AG20443 (cell line): ENCODE measurements at regions not wholly inside any gene's neighbourhood (a gene's known extent, or its start where the extent isn't known, plus 50 kb on each side); places are given as distances from the start of the nearest gene placed in this dataset.

Experiments
- DNase-seq: peaks from one replicate; pipeline ENCODE4 v3.0.0; 2012; ENCODE audit warnings: low spot score, mixed read lengths

DNA sequence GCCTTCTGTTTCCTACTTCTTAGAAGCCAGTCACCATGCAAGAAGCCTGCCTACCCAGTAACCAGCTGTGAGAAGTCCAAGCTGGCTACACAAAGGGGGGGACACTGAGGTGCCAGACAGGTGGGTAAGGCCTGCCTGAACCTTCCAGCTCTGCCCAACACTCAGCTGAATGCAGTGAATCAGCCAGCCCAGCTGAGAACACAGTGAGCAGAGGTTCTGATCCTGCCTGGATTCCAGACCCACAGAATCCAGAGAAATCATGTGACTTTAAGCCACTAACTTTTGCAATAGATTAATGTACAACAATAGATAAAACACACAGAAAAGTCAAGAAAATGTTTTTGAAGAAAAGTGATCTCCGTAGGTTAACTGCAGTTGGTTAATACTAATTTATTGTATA is 151.7 kb downstream of the EFNB2 start:
- no peak for DNase-seq

DNA sequence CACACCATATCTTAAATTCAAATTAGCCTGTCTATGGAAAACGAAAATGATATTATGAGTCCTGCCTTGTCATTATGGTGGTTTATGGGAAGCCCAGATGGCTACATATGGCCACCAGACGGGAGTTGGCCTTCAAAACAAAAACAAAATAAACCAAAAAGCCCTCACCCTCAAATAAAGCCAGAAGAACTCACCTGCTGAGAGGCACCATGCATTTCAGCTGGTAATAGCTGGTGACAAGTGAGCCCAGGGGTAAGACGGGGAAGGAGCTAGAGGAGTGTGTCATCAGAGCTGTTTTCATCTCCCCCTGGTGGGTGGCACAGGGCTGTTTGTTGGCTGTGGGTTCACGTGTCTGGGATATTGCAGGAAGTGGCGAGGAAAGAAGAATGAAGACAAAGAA is 152.9 kb downstream of the EFNB2 start:
- DNase-seq: no peak

DNA sequence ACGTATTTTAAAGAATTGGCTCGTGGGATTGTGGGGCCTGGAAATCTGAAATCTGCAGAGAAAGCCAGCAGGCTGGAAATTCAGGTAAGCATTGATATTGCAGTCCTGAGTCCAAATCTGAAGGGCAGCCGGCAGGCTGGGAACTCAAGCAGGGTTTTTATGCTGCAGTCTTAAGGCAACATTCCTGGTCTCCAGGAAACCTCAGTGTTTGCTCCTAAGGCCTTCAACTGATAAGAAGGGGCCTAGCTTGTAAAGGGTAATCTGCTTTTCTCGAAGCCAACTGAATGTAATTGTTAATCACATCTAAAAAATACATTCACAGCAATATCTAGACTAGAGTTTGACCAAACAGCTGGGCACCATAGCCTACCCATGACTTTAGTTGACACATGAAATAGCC is 154.4 kb downstream of the EFNB2 start:
- no peak for DNase-seq

DNA sequence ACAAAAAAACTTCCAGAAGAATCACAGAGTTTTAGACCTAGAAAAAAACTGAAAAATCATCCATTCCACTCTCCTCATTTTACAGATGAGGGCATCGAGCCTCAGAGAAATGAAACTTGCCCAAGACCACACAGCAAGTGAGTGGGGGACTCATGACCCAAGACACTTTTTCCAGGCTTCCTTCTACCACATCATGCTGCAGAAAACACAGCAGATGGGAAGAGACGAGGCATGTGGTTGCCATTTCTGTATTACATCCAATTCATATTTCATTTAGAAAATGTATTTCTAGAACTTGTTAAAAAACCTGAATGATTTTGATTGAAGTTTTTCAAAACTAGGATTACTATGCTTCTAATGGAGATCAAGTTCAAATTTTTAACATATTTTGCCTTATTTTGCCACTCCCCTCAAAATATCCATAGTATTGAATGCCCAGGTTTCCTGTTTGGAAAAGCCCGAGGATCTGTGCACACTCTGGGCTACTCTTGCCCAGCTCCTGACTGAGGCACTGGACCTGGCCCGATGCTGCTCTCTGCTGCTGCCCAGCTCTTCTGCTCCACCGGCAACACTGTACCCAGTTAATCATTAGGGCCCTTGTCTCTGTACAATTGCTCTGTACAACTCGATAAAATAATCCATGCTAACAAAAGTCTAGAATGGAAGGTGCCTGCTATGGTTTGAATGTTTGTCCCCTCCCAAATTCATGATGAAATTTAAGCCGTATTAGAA is 157.4 kb downstream of the EFNB2 start:
- DNase-seq: no peak

DNA sequence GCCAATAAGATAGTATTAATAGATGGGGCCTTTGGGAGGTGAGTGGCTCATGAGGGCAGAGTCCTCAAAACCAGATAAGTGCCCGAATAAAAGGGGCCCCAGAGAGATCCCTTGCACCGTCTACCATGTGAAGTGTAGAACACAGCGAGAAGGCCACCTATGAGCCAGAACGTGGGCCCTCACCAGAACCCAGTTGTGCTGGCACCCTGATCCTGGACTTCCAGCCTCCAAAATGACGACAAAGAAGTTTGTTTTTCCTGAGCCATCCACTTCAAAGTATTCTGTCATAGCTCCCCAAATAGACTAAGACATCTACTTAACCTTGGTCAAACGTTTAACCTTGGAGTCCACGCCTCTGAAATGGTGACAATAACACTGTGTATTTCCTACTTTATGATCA is 158.1 kb downstream of the EFNB2 start:
- no peak for DNase-seq

DNA sequence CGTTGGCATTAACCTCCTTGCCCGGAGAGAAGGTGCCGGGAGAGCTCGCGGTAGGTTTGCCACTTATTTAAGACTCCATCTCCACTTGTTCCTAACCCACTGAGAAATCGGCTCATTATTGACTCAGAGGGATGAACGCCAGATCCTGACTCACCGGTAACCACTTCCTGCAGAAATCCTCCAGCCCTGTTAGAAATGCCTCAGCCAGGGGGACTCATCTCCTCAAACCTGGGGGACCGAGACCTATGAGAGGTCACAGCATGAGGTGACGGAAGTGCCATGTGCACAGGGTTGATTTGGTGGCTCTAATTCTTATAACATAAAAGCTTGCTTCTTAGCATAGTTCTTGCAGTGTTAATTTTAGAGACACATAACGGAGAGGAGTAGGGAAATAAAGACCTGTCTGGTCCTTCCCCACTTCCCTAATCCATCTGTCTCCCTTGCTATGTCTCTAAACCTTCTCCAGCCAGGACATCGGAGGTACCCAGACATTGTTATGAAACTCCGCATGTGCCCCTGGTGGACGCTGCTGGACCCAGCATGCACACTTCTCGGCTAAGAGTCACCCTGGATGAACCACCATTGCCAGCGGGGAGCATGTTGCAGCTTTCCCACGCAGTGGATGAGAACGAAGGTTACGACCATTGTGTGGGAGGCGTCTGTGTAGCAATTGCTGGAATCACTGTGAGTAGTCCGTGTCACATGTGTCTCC is 158.9 kb downstream of the EFNB2 start:
- DNase-seq: peak; percentile 76

DNA sequence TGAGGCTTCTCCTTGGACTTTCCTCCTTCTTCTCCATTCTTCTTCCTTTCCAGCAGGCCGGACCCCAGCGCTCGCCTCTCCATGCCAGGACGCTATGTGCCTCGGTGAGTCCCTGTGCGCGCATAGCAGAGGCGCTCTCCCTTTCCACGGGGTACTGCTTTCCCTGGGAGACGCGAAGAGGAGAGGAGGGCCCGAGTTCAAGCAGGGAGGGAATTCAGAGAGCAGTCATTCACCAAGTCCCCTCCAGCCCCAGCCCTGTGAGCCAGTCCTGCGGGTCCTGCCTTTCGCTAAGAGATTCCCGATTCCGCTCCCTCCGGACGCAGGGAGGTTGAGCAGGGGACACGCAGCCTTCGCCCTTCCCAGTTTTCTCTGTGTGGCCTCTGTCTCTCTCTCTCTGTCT is 160.4 kb downstream of the EFNB2 start:
- DNase-seq: no peak

DNA sequence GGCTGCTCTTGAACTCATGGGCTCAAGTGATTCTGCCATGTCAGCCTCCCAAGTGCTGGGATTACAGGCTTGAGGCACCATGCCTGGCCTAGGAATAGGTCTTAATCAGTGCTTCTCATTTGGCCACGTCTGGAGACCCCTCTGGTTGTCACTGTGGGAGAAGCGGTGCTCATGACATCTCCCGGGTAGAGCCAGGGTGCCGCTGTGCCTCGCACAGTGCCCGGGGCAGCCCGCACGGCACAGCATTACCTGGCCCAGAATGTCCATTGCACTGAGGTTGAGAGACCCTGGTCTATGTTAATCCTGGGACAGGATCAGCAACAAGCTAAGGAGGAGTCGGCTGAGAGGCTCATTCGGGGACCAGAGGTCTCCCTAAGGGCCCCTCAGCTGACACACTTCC is 160.8 kb downstream of the EFNB2 start:
- no peak for DNase-seq

DNA sequence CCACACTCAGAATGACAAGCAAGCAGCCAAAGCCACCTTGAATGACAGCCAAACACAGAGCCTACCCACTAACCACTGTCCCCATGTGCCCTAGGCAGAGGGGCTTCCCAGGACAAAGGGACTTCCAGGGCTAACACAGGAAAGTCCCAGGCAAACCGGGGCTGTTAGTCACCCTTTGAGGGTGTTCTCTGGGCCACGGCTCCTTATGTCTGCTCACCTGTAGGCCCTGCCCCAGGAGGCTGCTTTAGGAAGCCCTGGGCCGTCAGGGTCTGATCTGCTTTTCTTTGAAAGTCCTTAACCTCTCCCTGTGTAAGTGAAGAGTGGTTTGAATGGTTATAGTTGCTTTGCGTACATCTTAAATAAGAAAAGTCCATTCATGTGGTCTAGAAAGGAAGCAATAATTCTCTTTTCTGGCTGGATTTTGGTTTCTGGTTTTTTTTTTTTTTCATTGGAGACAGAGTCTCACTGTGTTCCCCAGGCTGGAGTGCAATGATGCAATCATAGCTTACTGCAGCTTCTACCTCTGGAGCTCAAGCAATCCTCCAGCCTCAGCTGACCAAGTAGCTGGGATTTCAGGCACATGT is 161.4 kb downstream of the EFNB2 start:
- no peak for DNase-seq

DNA sequence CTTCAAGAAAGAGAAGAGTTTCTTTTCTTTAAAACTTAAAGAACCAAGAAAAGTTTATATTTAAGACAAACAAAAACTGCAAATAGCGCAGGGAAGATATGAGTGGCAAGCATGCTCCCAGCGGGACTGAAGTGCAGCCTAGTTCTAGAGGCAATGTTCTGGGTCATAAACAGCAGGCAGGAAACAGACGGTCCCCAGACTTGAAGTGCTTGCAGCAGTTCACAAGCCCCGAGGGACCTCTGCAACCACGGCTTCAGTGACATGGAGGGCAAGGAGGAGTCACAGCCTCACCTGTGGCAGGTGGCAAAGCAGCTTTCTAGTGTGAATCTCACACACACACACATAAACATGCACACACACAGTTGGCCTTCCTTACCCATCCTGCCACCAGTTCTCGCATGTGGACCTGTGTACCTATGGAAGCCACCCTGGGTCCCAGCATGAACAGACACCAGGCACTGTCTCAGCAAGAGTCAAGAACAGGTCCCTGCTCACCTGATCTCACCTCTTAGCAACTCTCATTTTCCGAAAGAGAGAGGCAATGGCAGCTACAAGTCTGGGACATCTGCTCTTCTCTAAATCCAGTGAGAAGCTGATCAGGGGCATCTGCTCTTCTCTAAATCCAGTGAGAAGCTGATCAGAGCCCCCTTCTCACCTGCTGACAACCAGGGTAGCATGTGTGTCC is 162.0 kb downstream of the EFNB2 start:
- no peak for DNase-seq

DNA sequence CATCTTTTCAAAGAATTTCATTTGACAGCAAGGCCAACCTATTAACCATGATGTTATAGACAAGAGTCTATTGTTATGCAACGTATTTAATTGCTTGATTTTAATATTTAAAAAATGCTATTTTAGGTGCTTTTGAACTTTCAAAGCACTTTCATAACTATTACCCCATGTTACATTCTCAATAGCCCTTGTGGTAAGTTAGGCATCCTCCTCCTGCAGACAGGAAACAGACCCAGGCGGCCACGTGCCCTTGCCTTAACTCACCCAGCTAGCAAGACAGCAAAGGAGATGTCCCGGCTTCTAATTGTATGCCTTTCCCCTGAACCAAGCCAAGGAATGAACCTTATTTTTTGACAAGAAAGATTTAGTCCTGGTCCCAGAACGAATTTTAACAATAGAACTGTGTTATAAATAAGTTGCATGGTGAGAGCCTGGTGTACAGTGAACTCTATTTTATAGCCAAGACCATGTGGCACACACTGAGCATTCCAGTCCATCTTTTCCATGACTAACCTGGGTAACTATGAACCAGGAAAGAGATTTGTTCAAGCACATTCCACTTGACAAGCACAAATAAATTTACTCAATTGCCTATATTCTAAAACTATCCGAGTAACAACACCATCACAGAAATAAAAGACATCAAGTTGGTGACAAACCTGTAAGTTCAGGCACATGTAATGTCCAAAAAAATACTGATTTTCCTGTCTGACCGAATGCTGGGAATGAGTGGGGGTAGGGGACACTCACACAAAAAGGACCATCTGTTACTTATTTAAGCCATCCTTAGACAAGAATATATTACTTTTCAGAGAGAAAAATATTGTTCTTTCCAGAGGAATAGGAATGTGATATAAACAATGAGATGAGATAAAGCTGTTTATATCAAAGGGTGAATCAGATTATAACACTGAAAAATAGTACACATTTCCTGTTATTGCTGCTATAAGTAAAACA is 163.0 kb downstream of the EFNB2 start:
- DNase-seq: no peak

DNA sequence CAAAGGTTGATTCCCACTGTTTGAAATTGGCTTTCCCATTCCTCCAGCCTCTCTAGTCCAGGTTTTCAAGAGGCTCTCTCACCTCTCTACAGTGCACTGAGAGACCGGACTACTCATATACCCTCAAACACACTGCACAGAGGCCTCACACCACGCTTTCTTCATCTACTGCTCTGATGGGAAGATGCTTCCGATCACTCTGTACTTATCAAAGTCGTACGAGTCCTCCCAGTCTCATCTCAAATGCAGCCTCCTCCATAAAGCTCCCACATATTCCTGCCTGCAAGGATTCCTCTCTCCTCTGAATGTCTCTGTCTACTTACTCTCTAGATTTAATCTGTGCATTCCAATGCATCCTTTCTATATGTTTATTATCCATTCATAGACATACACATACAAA is 164.4 kb downstream of the EFNB2 start:
- DNase-seq: no peak

DNA sequence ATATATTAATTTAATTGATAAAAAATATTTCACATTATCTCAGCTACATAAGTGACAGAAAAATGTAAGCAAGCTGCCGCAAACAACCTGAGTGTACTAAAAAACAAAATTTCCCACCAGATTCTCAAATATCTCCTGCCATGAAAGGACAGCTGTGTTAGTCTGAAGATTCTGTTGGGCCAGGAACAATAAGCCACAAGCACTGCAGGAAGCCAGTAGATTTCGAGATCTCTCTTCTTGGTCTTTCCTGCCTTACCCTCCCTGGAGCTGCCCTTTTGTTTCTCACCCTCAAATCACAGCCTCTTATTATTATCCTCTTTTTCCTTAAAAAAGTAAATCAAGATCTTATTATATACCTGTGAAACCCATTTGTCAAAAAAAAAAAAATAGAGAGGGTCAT is 165.6 kb downstream of the EFNB2 start:
- no peak for DNase-seq

DNA sequence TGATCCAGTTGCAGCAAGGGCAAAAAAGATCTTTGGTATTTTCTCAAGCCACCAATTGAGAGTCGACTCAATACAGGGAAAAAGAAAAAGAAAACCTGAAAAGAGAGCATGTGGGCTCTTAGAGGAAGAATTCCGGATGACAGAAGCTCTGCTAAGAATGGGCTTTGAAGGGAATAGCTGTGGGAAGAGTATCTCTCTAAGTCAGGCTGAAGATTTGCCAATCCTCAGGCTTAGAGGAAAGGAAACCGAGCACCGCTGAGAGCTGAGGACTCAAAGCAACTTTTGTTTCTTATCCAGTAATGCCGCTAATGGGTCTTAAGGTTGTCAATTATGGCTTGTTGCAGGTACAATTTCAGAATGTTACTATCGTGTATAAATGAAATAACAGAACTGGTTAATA is 166.4 kb downstream of the EFNB2 start:
- DNase-seq: no peak

DNA sequence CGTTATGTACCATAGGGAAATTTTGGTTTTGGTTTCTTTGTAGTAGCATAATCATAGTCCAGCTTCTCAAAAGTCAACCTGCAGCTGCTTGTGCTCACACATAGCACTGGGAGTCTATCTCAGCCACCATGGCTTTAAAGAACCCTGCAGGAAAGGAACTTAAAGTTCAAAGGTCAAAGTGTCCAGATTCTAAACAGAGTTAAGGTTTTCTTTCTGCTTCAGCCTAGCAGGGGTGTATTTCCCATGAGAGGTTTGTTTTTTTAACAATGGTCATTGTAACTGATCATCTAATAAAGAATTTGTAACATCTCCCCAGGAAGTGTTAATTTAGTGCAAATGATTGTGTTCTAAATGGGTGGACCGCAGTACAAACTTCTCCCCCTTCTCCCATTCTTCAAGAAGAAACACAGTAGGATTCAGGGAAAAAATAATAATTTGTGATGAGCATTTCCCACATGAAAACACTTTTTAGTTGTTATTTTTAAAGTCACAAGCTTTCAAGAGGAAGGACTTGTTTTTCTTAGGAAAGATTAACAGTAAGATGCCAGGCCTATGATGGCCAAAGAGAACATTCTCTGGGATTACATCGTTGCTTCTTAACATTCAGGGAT is 168.0 kb downstream of the EFNB2 start:
- no peak for DNase-seq

DNA sequence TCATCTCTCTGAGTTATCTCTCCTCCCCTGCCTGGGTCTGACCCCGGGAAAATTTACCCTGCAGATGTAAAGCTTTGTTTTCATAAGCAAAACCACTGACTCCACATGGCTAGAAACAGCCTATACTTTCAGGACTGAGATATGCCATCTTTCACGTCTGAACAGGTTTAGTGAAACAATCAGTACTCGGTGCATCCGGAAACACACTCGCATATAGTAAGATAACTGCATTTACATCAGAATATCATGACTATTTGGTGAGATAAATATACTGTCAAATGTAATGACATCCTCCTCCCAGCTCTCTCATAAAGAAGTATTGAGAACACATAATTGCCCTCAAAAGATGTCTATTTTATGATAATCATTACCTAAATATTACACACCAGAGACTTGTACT is 172.8 kb downstream of the EFNB2 start:
- DNase-seq: no peak

DNA sequence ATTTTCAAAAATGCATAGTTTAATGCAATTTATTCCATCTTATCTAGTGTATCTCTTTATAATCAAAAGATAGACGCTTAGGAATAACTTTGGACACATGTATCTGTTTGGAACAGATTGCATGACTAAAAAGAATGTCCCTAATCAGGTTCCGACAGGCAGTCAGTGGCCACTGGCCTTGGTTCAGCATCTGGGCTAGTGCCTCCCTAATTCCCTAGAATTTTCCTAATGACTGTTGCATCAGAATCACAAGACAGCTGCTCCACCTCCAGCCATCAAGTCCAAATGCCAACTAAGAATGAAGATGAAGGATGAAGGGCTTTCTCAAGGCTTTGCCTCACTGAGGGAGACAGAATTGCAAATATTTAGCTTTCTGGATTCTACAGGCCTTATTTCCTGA is 173.8 kb downstream of the EFNB2 start:
- DNase-seq: peak; percentile 28

DNA sequence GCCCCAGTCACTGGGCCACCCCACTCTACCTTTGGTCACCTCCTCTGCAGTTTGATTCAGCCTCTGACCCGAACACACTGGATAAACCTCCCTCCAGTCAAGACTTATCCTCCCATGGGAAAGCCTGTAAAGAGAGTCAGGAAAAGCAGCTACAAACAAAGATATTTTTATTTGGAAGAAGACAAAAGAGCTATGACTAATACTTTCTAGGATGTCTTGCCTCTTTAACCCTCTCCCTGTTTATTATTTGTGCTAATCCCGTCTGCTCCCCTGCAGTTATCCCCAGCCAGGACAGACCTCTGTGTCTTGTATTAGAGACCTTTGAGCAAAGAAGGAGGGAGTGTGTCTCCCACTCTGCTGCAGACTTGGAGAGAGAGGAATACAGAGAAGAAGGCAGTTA is 178.3 kb downstream of the EFNB2 start:
- peak; percentile 45 for DNase-seq

DNA sequence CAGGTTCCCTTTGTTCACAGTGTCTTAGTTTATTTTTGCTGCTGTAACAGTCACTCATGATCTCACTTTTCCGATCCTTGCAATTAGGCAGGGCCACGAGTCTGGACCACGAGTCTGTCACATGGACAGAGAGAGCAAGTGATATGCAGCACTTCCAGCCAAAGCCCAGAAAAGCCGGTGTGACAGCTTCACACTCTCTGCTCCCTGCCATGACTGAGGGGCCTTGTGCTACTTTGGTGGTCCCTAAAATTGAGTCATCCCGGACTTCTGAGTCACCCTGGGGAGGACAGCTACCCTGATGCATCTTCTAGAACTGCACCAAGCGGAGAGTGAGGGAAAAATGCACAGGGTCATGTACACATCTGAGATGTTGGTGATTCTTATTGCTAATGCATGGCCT is 179.6 kb downstream of the EFNB2 start:
- no peak for DNase-seq

DNA sequence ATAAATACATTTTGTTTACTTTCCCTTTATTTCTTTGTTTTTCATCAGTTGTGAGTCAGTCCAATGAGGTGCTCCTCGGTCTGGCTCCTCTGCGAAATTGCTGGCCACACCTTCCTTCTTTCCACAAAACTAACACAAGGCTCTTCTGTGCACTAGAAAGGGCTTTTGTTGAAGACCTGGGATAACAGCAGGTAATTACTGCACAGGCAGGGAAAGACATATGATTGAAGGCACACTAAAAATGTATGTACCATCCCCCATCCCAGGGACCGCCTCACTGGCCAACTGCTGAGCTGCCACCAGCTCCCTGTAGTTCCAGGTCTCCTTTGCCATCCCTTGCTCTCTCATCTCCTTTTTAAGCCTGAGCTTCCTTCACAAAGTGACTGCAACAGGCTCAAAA is 180.5 kb downstream of the EFNB2 start:
- no peak for DNase-seq

DNA sequence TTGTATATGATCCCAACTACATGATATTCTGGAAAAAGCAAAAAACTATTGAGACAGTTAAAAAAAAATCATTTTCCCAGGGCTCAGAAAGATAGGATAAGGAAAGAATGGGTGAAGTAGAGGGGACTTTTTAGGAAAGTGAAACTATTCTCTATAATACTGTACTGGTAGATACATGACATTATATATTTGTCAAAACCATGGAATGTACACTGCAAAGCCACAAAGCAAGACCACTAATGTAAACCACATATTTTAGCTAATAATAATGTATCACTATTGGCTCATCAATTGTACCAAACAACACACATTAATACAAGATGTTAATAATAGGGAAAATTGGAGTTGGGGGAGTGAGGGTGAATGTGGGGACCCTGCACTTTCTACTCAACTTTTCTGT is 182.6 kb downstream of the EFNB2 start:
- DNase-seq: no peak
